Choroid plexus epithelial cell (primary cell): ENCODE measurements at regions not wholly inside any gene's neighbourhood (a gene's known extent, or its start where the extent isn't known, plus 50 kb on each side); places are given as distances from the start of the nearest gene placed in this dataset.

Experiments
- DNase-seq: peaks from one replicate; pipeline ENCODE4 v3.0.0-alpha.2; 2010; ENCODE audit warnings: low read depth
- H3K4me3 ChIP-seq: 2 replicates; pipeline ENCODE4 v1.5.1; 2011; ENCODE audit warnings: low read depth, mild to moderate bottlenecking, control low read depth, low read length, moderate library complexity
- TF ChIP-seq, protein P1 (sequence below): conservative IDR thresholded peaks from 2 replicates; pipeline ENCODE4 v1.5.1; 2011; ENCODE audit warnings: low read depth, mild to moderate bottlenecking, control low read depth, inconsistent platforms, low read length, moderate library complexity

DNA sequence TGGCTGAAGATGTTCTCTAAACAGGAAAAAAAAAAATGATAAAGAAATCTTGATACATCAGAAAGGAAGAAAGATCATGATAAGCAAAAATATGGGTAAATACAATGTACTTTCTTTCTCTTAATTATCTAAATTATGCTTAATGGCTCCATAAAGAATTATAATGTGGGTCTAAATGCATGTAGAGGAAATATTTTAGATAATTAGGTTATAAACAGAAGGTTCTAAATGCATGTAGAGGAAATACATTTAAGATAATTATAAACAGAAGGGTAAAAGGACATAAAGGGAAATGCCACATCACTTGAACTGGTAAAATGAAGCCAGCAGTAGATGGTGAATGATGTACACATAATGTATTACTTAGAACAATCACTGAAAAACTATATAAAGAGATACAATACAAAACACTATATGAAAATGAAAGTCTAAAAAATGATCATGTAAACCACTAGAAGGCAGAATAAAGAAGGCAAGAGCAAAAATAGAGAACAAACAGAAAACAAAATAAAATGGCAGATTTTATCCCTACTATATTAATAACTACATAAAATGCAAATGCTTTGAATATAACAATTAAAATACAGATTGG is 308.4 kb upstream of the CDH2 start:
- H3K4me3 ChIP-seq: no peak overlapping the region
- TF ChIP-seq, protein P1, sequence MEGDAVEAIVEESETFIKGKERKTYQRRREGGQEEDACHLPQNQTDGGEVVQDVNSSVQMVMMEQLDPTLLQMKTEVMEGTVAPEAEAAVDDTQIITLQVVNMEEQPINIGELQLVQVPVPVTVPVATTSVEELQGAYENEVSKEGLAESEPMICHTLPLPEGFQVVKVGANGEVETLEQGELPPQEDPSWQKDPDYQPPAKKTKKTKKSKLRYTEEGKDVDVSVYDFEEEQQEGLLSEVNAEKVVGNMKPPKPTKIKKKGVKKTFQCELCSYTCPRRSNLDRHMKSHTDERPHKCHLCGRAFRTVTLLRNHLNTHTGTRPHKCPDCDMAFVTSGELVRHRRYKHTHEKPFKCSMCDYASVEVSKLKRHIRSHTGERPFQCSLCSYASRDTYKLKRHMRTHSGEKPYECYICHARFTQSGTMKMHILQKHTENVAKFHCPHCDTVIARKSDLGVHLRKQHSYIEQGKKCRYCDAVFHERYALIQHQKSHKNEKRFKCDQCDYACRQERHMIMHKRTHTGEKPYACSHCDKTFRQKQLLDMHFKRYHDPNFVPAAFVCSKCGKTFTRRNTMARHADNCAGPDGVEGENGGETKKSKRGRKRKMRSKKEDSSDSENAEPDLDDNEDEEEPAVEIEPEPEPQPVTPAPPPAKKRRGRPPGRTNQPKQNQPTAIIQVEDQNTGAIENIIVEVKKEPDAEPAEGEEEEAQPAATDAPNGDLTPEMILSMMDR: no peak
- DNase-seq: no peak

DNA sequence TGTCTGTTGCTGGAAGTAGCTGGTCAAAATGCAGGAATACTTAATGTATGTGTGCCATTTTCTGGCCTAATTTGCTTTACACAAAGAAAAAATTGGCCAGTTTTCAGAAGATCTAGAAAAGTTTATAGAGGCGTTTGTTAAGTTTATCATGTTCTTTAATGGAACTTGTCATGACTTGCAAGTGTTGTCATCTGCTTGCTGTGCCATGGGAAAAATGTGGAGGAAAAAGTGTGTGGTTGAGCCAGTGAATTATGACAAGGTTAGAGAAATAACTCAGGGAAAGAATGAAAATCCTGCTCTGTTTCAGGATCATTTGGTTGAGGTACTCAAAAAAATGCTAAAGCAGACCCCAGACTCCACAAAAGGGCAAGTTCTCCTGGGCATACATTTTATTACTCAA is 301.6 kb upstream of the CDH2 start:
- H3K4me3 ChIP-seq: no peak overlapping the region
- no peak for DNase-seq
- TF ChIP-seq, protein P1: no peak

DNA sequence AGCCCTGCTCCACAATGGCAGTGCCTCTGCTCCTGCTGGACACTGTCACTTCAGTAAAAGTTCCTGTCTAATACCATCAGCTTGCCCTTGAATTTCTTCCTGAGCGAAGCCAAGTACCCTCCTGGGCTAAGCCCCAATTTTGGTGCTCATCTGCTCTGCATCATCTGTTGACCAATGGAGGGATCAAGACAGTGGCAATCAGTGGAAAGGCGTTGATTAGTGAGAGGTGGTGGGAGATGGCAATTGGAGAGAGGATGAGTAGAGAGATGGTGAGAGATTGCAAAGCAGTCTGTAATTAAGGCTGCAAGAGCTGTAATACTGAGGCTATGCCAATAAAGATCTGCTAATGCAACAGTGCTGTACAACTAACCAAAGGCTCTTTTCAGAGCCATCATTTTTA is 299.4 kb upstream of the CDH2 start:
- DNase-seq: no peak
- TF ChIP-seq, protein P1: no peak

DNA sequence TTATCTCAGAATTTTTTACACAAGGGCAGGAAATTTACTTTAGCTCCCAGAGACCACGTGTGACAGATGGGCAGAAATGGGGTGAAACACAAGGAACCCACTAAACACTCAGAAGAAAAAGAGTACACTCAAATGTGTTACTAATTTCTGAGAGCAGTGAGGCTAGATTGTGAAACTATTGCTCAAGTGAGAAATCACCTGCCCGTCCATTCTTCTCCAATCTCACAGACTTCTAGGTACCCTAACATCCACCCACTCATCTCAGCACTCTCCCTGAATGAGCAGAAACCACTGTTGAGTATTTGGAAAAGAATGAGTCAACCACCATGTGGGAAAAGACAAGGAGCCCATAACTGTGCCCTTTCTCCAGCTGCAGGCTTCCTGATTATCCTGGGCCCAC is 293.0 kb upstream of the CDH2 start:
- DNase-seq: peak; percentile 3
- no peak overlapping the region for H3K4me3 ChIP-seq
- TF ChIP-seq, protein P1: no peak

More for the DNA sequence above, 299.4 kb upstream of the CDH2 start:
- no peak overlapping the region for H3K4me3 ChIP-seq

DNA sequence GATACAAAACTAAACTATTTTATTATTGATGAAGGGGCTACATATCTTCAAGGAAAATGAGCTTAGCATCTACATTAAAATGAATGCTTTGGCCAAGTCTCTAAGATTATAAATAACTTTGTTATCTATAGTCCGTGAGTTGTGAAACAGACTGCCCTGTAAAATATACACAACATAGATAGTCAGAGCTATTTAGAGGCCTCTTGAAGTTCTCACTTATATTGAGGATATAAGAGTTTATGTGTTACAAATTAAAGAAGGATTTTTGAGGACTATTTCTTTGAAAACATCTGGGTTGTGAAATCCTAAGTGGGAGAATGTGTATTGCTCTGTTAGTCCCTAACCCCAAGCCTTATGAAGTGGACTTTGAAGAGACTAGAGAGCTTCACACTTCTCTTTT is 292.0 kb upstream of the CDH2 start:
- peak; percentile 2 for DNase-seq
- TF ChIP-seq, protein P1: no peak

DNA sequence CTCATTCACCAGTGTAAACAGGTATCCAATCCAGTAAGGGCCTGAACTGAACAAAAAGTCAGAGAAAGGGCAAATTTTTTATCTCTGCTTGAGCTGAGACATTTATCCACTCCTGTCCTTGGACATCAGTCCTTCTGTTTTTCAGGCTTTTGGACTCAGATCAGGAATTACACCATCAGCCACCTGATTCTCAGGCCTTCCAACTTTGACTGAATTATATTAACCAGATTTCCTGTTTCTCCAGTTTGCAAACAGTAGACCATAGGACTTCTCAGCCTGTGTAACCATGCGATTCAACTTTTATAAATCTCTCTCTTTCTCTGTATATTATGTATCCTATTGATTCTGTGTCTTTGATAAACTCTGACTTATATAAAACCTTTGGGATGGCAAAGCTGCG is 289.3 kb upstream of the CDH2 start:
- H3K4me3 ChIP-seq: no peak overlapping the region
- no peak for DNase-seq
- TF ChIP-seq, protein P1: no peak

More for the DNA sequence above, 292.0 kb upstream of the CDH2 start:
- no peak overlapping the region for H3K4me3 ChIP-seq

DNA sequence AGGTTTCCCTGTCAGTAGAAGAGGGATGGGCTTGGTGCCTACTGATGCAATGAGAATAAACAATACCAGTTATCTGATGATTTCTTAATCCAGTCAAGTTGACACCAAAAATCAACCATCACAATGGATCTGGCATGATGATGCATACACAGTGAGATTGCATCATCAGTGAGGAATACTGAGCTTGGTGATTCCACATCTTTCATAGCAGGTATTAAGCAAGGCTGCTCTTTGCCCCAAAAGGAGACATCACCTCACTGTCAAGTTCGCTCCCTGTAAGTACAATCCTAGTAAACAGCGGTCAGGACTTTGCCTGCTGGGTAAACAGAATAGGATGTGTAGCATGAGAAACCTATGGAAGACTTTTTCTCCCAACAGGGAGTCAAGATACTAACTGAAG is 282.7 kb upstream of the CDH2 start:
- peak; percentile 1 for DNase-seq
- H3K4me3 ChIP-seq: no peak overlapping the region
- TF ChIP-seq, protein P1: no peak
